HG03439 (cell line): ENCODE measurements at regions not wholly inside any gene's neighbourhood (a gene's known extent, or its start where the extent isn't known, plus 50 kb on each side); places are given as distances from the start of the nearest gene placed in this dataset.
"Not testable (repeated sequence)": the region's sequence is repeated elsewhere in the genome, so short reads cannot be mapped to it uniquely, and the experiment has no call there.

ENCODE experiments used
- ATAC-seq: cut with Tn5 transposase; IDR thresholded peaks from one replicate; pipeline ENCODE4 v1.9.1; 2021; ENCODE audit warnings: mild to moderate bottlenecking, moderate library complexity; ENCODE audit not compliant: unreplicated experiment

DNA sequence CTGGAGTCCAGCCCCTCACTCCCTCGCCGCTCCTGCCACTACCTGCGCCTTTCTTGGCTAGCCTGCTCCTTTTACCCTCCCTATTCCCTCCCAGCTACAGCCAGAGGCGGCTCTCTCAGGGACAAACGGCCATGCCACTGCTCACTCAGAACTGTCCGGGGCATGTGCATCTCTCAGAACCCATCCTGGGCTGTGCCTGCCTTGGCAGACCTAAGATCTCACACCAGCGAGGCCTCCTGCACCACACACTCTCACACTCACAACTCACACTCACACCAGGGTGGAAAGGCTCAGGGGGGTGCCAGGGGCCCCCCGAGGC lies 180.3 kb downstream of the TMEM121 start:
- not testable (repeated sequence) for ATAC-seq

- not testable (repeated sequence) for ATAC-seq
Observed at GRCh38 chr14:105707099-105707498, 180.7 kb downstream of the TMEM121 start.

DNA sequence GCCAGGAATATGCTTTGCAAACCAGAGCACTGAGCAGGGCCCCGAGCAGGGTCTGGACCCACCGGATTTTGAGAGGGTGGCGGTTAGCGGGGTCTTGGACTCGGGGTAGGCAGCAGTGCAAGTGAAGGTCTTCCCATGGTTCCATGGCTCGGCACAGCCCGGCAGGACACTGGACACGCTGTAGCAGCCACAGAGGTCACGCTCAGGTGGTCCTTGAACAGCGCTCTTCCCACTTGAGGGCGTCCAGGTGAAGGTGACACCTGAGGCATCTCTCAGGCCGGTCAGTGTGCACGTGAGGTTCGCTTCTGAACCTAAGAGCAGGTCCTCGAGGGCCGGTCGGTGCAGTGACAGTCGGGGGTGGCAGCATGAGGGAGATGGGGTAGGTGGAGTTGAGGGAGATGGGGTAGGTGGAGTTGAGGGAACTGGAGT lies 181.4 kb downstream of the TMEM121 start:
- not testable (repeated sequence) for ATAC-seq

GRCh38 chr14:105708251-105709134 lies 182.1 kb downstream of the TMEM121 start:
- not testable (repeated sequence) for ATAC-seq

DNA sequence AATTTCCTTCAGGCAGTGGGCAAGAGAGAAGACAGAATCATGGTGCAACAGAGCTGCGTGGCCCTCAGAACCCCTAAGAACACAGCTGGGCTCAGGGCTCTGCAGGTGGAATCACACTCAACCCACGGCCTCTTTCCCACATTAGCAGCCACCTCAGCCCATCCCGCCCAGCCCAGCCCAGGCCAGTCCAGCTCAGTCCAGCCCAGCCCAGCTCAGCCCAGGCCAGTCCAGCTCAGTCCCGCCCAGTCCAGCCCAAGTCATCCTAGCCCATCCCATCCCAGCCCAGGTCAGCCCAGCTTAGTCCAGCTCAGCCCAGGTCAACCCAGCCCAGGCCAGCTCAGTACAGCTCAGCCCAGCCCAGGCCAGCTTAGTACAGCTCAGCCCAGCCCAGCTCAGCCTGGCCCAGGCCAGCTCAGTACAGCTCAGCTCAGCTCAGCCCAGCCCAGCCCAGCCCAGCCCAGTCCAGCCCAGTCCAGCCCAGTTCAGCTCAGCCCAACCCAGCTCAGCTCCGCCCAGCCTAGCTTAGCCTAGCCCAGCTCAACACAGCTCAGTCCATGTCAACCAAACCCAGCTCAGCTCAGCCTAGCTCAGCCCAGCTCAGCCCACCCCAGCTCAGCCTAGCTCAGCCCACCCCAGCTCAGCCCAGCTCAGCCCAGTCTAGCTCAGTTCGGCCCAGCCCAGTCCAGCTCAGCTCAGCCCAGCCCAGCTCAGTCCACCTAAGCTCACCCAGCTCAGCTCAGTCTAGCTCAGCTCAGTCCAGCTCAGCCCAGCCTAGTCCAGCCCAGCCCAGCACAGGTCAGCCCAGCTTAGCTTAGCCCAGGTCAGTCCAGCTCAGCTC lies 183.1 kb downstream of the TMEM121 start:
- no peak for ATAC-seq

GRCh38 chr14:105710119-105711043 lies 184.0 kb downstream of the TMEM121 start:
- ATAC-seq = no peak

GRCh38 chr14:105711044-105711620 lies 184.7 kb downstream of the TMEM121 start:
- ATAC-seq = no peak

DNA sequence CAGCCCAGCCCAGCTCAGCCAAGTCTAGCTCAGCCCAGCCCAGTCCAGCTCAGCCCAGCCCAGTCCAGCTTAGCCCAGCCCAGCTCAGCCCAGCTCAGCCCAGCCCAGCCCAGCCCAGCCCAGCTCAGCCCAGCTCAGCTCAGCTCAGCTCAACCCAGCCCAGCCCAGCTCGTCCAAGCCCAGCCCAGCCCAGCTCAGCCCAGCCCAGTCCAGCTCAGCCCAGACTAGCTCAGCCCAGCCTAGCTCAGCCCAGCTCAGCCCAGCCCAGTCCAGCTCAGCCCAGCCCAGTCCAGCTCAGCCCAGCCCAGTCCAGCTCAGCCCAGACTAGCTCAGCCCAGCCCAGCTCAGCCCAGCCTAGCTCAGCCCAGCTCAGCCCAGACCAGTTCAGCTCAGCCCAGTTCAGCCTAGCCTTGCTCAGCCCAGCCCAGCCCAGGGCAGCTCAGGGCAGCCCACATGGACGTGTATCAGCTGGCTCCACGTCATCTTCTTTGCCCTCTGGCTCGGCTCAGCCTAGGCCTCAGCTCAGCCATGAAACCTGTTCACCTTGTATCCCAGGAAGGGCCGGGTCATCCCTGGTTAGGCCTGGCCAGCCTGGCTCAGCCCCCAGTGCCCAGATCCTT lies 185.6 kb downstream of the TMEM121 start:
- ATAC-seq = no peak

- ATAC-seq = not testable (repeated sequence)
Observed at GRCh38 chr14:105712670-105713069, 186.3 kb downstream of the TMEM121 start.

DNA sequence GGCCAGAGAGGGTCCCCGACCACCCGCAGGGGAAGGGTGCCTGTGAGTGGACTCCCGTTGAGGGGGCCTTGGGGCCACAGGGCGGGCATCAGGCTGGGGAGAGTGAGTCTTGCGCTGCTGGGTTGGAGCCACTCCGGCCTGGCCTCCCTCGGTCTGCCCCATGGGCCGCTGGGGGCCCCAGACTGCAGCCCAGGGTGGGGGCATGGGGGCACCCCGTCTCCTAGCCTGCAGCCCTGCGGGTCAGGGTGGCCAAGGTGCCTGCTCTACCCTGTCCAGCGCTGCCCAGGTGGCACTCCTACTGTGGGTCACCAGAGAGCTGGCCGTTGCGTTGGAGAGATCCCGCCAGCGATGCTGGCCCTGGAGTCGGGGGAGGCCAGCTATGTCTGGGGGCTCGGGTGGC lies 186.8 kb downstream of the TMEM121 start:
- ATAC-seq = not testable (repeated sequence)

GRCh38 chr14:105713836-105714235 lies 187.5 kb downstream of the TMEM121 start:
- ATAC-seq = not testable (repeated sequence)

GRCh38 chr14:105718787-105719186 lies 192.4 kb downstream of the TMEM121 start:
- ATAC-seq = not testable (repeated sequence)

GRCh38 chr14:105720106-105720505 lies 193.7 kb downstream of the TMEM121 start:
- ATAC-seq = not testable (repeated sequence)

DNA sequence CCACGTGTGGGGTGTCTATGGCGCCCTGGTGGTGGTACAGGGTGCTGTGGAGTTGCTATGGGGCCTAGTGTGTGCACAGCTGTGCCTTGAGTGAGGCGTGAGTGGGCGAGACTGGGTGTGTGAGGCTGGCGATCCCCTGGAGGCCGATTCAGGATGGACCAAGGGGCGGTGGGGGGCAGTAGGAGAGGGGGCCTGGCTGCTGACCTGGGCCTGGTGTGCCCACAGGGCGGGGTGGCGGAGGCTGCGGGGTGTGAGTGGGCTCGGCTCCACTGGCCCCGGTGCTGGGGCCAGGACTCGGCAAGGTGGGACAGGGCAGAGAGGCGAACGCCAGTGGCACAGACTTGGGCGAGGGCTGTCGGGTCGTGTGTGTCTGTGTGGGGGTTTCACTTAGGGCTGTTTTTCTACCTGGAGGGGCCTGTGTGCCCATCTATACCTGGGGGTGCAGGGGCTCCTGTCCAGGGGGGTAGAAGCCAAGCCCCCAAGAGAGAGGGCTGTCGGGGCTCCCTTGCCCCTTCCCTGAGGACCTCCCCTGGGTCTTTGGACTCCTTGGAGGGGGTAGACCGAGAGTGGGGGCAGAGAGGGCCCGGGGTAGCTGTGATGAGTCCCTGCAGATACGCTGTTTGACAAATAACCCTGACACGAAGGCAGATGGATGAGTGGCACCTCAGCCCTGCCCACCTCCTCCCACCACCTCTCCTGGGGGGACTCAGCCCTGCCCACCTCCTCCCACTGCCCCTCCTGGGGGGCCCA lies 194.6 kb downstream of the TMEM121 start:
- not testable (repeated sequence) for ATAC-seq

DNA sequence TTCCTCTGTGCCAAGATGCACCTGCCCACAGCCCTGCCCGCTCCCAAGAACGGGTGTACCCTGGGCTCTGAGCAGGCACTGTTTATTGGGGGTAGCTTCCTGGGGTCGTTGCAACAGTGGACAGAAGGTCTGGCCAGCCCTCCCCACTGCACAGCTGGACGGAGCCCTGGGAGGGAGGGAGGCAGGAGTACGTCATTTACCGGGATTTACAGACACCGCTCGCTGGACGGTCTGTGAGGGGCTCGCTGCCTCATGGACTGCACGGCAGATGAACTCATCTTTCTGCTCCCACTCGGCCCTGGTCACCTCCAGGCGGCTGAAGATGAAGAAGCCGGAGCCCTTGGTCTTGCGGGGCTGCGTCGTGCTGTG lies 195.2 kb downstream of the TMEM121 start:
- not testable (repeated sequence) for ATAC-seq

- not testable (repeated sequence) for ATAC-seq
Observed at GRCh38 chr14:105721996-105722709, 195.8 kb downstream of the TMEM121 start.

GRCh38 chr14:105723271-105723670 lies 196.9 kb downstream of the TMEM121 start:
- ATAC-seq = not testable (repeated sequence)

GRCh38 chr14:105723776-105724175 lies 197.4 kb downstream of the TMEM121 start:
- not testable (repeated sequence) for ATAC-seq
